HCT116 (cell line): ENCODE measurements at regions not wholly inside any gene's neighbourhood (a gene's known extent, or its start where the extent isn't known, plus 50 kb on each side); places are given as distances from the start of the nearest gene placed in this dataset.

Experiments
- ATAC-seq: fragments of 200-7000 bp; cut with Tn5 transposase; 2 replicates; pipeline ENCODE4 v1.9.1; 2020; ENCODE audit warnings: mild to moderate bottlenecking, moderate library complexity
- BruUV-seq: library from RNA; stranded (reverse); fragments of 400-500 nt; replicated peaks from 2 replicates; lab custom pipeline; 2021; lab: Mats Ljungman, UMichigan
- CTCF ChIA-PET: fragments of 300-600 bp; sonication (Branson Sonifier 250); formaldehyde crosslinking; loops from one replicate; lab custom pipeline; 2021; ENCODE audit warnings: antibody characterized with exemption; lab: Charles Lee
- POLR2A ChIA-PET: fragments of 300-600, 350-600 bp; sonication (Branson Sonifier 250); formaldehyde crosslinking; loops from one replicate; lab custom pipeline; 2021; ENCODE audit warnings: antibody characterized with exemption; lab: Charles Lee
- RAD21 ChIA-PET, 2 experiments: fragments of 300-600 bp; sonication (Branson Sonifier 250); formaldehyde crosslinking; loops; one replicate each; lab custom pipeline; 2023; ENCODE audit warnings: low total read pairs in 2 of 2; ENCODE audit not compliant: uncharacterized antibody in 2 of 2, unreplicated experiment in 2 of 2, low non-redundant PET in 1 of 2; lab: Charles Lee
- DNase-seq: peaks from one replicate; pipeline ENCODE4 v3.0.0-alpha.2; 2010; ENCODE audit warnings: low read depth, low spot score
- H2AFZ ChIP-seq: fragments of 200-600 bp; shearing (Covaris generic), sonication (generic); 2 replicates; pipeline ENCODE4 v1.6.1; 2017; ENCODE audit warnings: low read depth, mixed run types, mixed read lengths, antibody characterized with exemption, low read length; ENCODE audit not compliant: poor library complexity, severe bottlenecking
- H3K27ac ChIP-seq: 2 replicates; pipeline ENCODE4 v1.5.1; 2012; ENCODE audit warnings: low read depth, low read length
- H3K27me3 ChIP-seq: fragments of 200-600 bp; sonication (generic); 2 replicates; pipeline ENCODE4 v1.6.1; 2016; ENCODE audit warnings: mixed run types, low read length, mixed read lengths; ENCODE audit not compliant: insufficient read depth
- H3K36me3 ChIP-seq, 2 experiments: fragments of 200-500 bp in 1 of 2; fragments of 200-600 bp in 1 of 2; sonication (Bioruptor generic) in 1 of 2; sonication (generic) in 1 of 2; 2 replicates each; pipeline versions ENCODE4 v1.5.1 to v1.6.1; 2014 to 2016; ENCODE audit warnings: low read length in 2 of 2, inconsistent platforms in 1 of 2, mixed read lengths in 1 of 2, mixed run types in 1 of 2; ENCODE audit not compliant: insufficient read depth in 2 of 2, control insufficient read depth in 1 of 2
- H3K4me1 ChIP-seq, 2 experiments: fragments of 200-600 bp in 1 of 2; sonication (generic) in 1 of 2; 2 replicates each; pipeline versions ENCODE4 v1.5.1 to v1.6.1; 2012 to 2017; ENCODE audit warnings: low read length in 2 of 2, inconsistent platforms in 1 of 2, mild to moderate bottlenecking in 1 of 2, mixed read lengths in 1 of 2, mixed run types in 1 of 2, moderate library complexity in 1 of 2; ENCODE audit not compliant: insufficient read depth in 2 of 2, control insufficient read depth in 1 of 2
- H3K4me2 ChIP-seq: fragments of 200-600 bp; sonication (generic); 2 replicates; pipeline ENCODE4 v1.6.1; 2017; ENCODE audit warnings: mixed run types, low read length, mixed read lengths
- H3K4me3 ChIP-seq, 2 experiments: fragments of 200-600 bp in 1 of 2; sonication (generic) in 1 of 2; replicated peaks in 1 of 2; 2 replicates each; pipeline ENCODE4 v1.5.1; 2011 to 2016; ENCODE audit warnings: low read length in 2 of 2, control low read depth in 1 of 2, low read depth in 1 of 2, mild to moderate bottlenecking in 1 of 2, mixed read lengths in 1 of 2, mixed run types in 1 of 2
- H3K79me2 ChIP-seq: fragments of 200-600 bp; sonication (generic); 2 replicates; pipeline ENCODE4 v1.6.1; 2017; ENCODE audit warnings: mild to moderate bottlenecking, mixed run types, low read length, moderate library complexity, mixed read lengths; ENCODE audit not compliant: insufficient read depth
- H3K9ac ChIP-seq: fragments of 200-600 bp; sonication (generic); 2 replicates; pipeline ENCODE4 v1.6.1; 2016; ENCODE audit warnings: low read length, mixed read lengths
- H3K9me2 ChIP-seq: fragments of 200-600 bp; sonication (generic), shearing (Covaris generic); 2 replicates; pipeline ENCODE4 v1.6.1; 2017; ENCODE audit warnings: mixed run types, mild to moderate bottlenecking, moderate library complexity; ENCODE audit not compliant: insufficient read depth
- H3K9me3 ChIP-seq, 2 experiments: fragments of 200-500 bp in 1 of 2; fragments of 200-600 bp in 1 of 2; sonication (Bioruptor generic) in 1 of 2; sonication (generic) in 1 of 2; 2 replicates each; pipeline ENCODE4 v1.6.1; 2014 to 2017; ENCODE audit warnings: low read length in 2 of 2, mixed read lengths in 2 of 2, inconsistent platforms in 1 of 2, low read depth in 1 of 2, mild to moderate bottlenecking in 1 of 2, mixed run types in 1 of 2, moderate library complexity in 1 of 2; ENCODE audit not compliant: control insufficient read depth in 1 of 2, insufficient read depth in 1 of 2
- H4K20me1 ChIP-seq: fragments of 200-600 bp; sonication (generic), shearing (Covaris generic); 2 replicates; pipeline ENCODE4 v1.6.1; 2017; ENCODE audit warnings: mixed run types, mild to moderate bottlenecking, moderate library complexity; ENCODE audit not compliant: insufficient read depth
- EGR1 ChIP-seq: IDR thresholded peaks from 2 replicates; pipeline ENCODE4 v1.6.1; 2012; ENCODE audit warnings: low read depth
- FOSL1 ChIP-seq: IDR thresholded peaks from 2 replicates; pipeline ENCODE4 v1.6.1; 2012; ENCODE audit warnings: low read depth
- POLR2AphosphoS5 ChIP-seq: IDR thresholded peaks from 2 replicates; pipeline ENCODE4 v1.6.1; 2011; ENCODE audit warnings: mild to moderate bottlenecking, low read depth, low read length, moderate library complexity
- SIN3A ChIP-seq: IDR thresholded peaks from 2 replicates; pipeline ENCODE4 v1.6.1; 2012; ENCODE audit warnings: low read depth
- TCF7L2 ChIP-seq: IDR thresholded peaks from 2 replicates; pipeline ENCODE4 v1.7.0; 2011; ENCODE audit warnings: borderline replicate concordance, inconsistent platforms; ENCODE audit not compliant: insufficient read depth, insufficient read length; ENCODE audit errors: extremely low read depth
- ZFX ChIP-seq: fragments of 450-650 bp; IDR thresholded peaks from 2 replicates; pipeline ENCODE4 v1.6.1; 2017
- intact Hi-C: fragments of 100-400 bp; cut with micrococcal nuclease; formaldehyde crosslinking; loops from 2 replicates; pipeline ENCODE4 v1.10.0; 2022
- TF ChIP-seq, protein P1 (sequence below): IDR thresholded peaks from 2 replicates; pipeline ENCODE4 v1.6.1; 2012
- TF ChIP-seq, protein P2 (sequence below), 3 experiments: fragments of 200-600 bp in 1 of 3; sonication (generic) in 1 of 3; IDR thresholded peaks in 2 of 3; conservative IDR thresholded peaks in 1 of 3; 2 replicates each; pipeline ENCODE4 v1.5.1; 2012 to 2017; ENCODE audit warnings: low read depth in 2 of 3, low read length in 2 of 3, antibody characterized with exemption in 1 of 3, borderline replicate concordance in 1 of 3, control low read depth in 1 of 3, mild to moderate bottlenecking in 1 of 3, mixed read lengths in 1 of 3, mixed run types in 1 of 3, moderate library complexity in 1 of 3; ENCODE audit not compliant: insufficient read depth in 1 of 3

DNA sequence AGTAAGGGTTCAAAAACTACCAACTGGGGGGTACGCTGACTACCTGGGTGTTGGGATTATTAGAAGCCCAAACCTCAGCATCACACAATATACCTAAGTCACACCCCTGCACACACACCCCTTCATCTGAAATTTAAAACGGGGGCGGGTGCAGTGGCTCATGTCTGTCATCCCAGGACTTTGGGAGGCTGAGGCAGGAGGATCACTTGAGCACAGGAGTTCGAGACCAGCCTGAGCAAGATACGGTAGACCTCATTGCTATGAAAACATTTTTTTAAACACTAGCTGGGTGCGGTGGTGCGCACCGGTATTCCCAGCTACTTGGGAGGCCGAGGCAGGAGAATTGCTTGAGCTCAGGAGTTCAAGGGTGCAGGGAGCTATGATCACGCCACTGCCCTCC lies 331.0 kb downstream of the ASMT start (continued):
- TF ChIP-seq EGR1: no peak
- TF ChIP-seq, protein P1, sequence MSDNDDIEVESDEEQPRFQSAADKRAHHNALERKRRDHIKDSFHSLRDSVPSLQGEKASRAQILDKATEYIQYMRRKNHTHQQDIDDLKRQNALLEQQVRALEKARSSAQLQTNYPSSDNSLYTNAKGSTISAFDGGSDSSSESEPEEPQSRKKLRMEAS: no peak
- no peak for TF ChIP-seq SIN3A

DNA sequence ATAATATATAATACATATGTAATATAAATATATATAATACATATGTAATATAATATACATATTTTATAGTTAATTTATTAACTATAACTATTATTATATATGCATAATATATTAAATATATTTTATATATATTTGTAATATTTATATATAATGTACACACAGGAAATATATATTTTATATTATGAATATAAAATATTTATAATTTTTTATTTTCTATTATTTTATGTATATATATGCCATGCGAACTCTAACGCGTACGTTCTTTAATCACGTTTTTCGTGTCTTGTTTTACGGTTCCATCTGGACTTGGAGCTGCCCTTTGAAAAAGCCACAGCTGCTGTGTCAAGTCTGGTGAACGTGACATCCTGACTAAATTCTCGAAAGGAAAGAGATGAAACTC lies 332.1 kb downstream of the ASMT start:
- Histone ChIP-seq H4K20me1 (no peaks in the 10 kb centered on the region), H3K27ac (no peak overlapping the region), H2AFZ (no peak overlapping the region), H3K9me3 (no peaks in the 10 kb centered on the region), H3K9ac (no peak overlapping the region), H3K9me2 (no peaks in the 10 kb centered on the region), H3K4me3 (no peak overlapping the region), H3K79me2 (no peaks in the 10 kb centered on the region), H3K36me3 (no peaks in the 10 kb centered on the region), H3K27me3 (no peaks in the 10 kb centered on the region), H3K4me1 (no peaks in the 10 kb centered on the region), H3K4me2 (no peak overlapping the region)
- ChIA-PET POLR2A (no interaction called here), RAD21 (no interaction called here), CTCF (no interaction called here)
- TF ChIP-seq FOSL1 (no peak), TCF7L2 (no peak), ZFX (no peak), POLR2AphosphoS5 (no peak), SIN3A (no peak)
- TF ChIP-seq, protein P2, sequence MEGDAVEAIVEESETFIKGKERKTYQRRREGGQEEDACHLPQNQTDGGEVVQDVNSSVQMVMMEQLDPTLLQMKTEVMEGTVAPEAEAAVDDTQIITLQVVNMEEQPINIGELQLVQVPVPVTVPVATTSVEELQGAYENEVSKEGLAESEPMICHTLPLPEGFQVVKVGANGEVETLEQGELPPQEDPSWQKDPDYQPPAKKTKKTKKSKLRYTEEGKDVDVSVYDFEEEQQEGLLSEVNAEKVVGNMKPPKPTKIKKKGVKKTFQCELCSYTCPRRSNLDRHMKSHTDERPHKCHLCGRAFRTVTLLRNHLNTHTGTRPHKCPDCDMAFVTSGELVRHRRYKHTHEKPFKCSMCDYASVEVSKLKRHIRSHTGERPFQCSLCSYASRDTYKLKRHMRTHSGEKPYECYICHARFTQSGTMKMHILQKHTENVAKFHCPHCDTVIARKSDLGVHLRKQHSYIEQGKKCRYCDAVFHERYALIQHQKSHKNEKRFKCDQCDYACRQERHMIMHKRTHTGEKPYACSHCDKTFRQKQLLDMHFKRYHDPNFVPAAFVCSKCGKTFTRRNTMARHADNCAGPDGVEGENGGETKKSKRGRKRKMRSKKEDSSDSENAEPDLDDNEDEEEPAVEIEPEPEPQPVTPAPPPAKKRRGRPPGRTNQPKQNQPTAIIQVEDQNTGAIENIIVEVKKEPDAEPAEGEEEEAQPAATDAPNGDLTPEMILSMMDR (IDR thresholded peaks at IDR 0.05 in 2 of 3, conservative IDR thresholded peaks at IDR 0.05 in 1 of 3; ENCODE audit: borderline replicate concordance in 1 of 3, insufficient read depth in 1 of 3, low read depth in 2 of 3, low read length in 2 of 3): no peak
- TF ChIP-seq, protein P1: no peak
- ATAC-seq: no peak
- DNase-seq: no peak
- intact Hi-C loops: no loop called here
- no TSS peak for BruUV-seq
